OCI-LY7 (cell line): ENCODE measurements at regions not wholly inside any gene's neighbourhood (a gene's known extent, or its start where the extent isn't known, plus 50 kb on each side); places are given as distances from the start of the nearest gene placed in this dataset.

Experiments
- BruUV-seq: library from RNA; stranded (reverse); fragments of 400-500 nt; replicated peaks from 2 replicates; lab custom pipeline; 2021; lab: Mats Ljungman, UMichigan
- CTCF ChIA-PET: fragments of 300-600 bp; sonication (Branson Sonifier 250); formaldehyde crosslinking; loops from one replicate; lab custom pipeline; 2022; ENCODE audit warnings: antibody characterized with exemption; ENCODE audit not compliant: unreplicated experiment; lab: Charles Lee
- POLR2A ChIA-PET: fragments of 300-600 bp; sonication (Branson Sonifier 250); formaldehyde crosslinking; loops from one replicate; lab custom pipeline; 2022; ENCODE audit warnings: antibody characterized with exemption; lab: Charles Lee
- DNase-seq: peaks from one replicate; pipeline ENCODE4 v3.0.0-alpha.2; 2015; ENCODE audit warnings: low spot score
- H2AFZ ChIP-seq: fragments of 200-600 bp; sonication (generic), shearing (Covaris generic); 2 replicates; pipeline ENCODE4 v1.6.1; 2014; ENCODE audit warnings: mild to moderate bottlenecking, antibody characterized with exemption, low read length, moderate library complexity
- H3K27ac ChIP-seq: fragments of 200-600 bp; sonication (generic); 2 replicates; pipeline ENCODE4 v1.5.1; 2014; ENCODE audit warnings: mixed run types, low read depth, mild to moderate bottlenecking, moderate library complexity, low read length, inconsistent platforms; ENCODE audit not compliant: poor library complexity, severe bottlenecking
- H3K36me3 ChIP-seq: fragments of 200-600 bp; sonication (generic); 2 replicates; pipeline ENCODE4 v1.6.1; 2014; ENCODE audit warnings: mild to moderate bottlenecking, antibody characterized with exemption, low read length, moderate library complexity, mixed read lengths; ENCODE audit not compliant: insufficient read depth
- H3K4me1 ChIP-seq: fragments of 200-600 bp; sonication (generic); 2 replicates; pipeline ENCODE4 v1.5.1; 2014; ENCODE audit warnings: mild to moderate bottlenecking, low read length; ENCODE audit not compliant: insufficient read depth, poor library complexity, severe bottlenecking
- H3K4me2 ChIP-seq: fragments of 200-600 bp; sonication (generic); 2 replicates; pipeline ENCODE4 v1.6.1; 2014; ENCODE audit warnings: mild to moderate bottlenecking, low read length
- H3K4me3 ChIP-seq: fragments of 200-600 bp; sonication (generic); 2 replicates; pipeline ENCODE4 v1.5.1; 2014; ENCODE audit warnings: mild to moderate bottlenecking, low read depth, low read length; ENCODE audit not compliant: poor library complexity, severe bottlenecking
- H3K79me2 ChIP-seq: fragments of 200-600 bp; sonication (generic); 2 replicates; pipeline ENCODE4 v1.6.1; 2016; ENCODE audit warnings: low read depth, mild to moderate bottlenecking, low read length, moderate library complexity, mixed read lengths; ENCODE audit not compliant: insufficient read depth
- H3K9me2 ChIP-seq: fragments of 200-600 bp; sonication (generic); 2 replicates; pipeline ENCODE4 v1.6.1; 2016; ENCODE audit warnings: mild to moderate bottlenecking, low read length, mixed read lengths; ENCODE audit not compliant: insufficient read depth
- H3K9me3 ChIP-seq: fragments of 200-600 bp; sonication (generic); 2 replicates; pipeline ENCODE4 v1.6.1; 2014; ENCODE audit warnings: mild to moderate bottlenecking, mixed run types, low read length, mixed read lengths
- H4K20me1 ChIP-seq: fragments of 200-600 bp; sonication (generic); 2 replicates; pipeline ENCODE4 v1.6.1; 2014; ENCODE audit warnings: mild to moderate bottlenecking, antibody characterized with exemption, low read length, moderate library complexity, mixed read lengths; ENCODE audit not compliant: insufficient read depth
- CTCF ChIP-seq: fragments of 200-600 bp; sonication (generic); conservative IDR thresholded peaks from 2 replicates; pipeline ENCODE4 v1.5.1; 2014; ENCODE audit warnings: mild to moderate bottlenecking, antibody characterized with exemption, low read length, moderate library complexity, mixed read lengths
- EZH2phosphoT487 ChIP-seq: fragments of 200-600 bp; sonication (generic); IDR thresholded peaks from 2 replicates; pipeline ENCODE4 v1.6.1; 2018; ENCODE audit warnings: low read depth, borderline replicate concordance, mild to moderate bottlenecking, mixed run types, antibody characterized with exemption, low read length, moderate library complexity, mixed read lengths
- intact Hi-C: fragments of 100-400 bp; cut with micrococcal nuclease; formaldehyde crosslinking; loops from one replicate; pipeline ENCODE4 v1.10.0; 2022; ENCODE audit not compliant: unreplicated experiment

- ChIA-PET CTCF (no interaction called here), POLR2A (no interaction called here)
- Histone ChIP-seq H2AFZ (no peak overlapping the region), H3K4me2 (no peak overlapping the region), H3K4me3 (no peak overlapping the region), H3K36me3 (no peaks in the 10 kb centered on the region), H3K79me2 (no peaks in the 10 kb centered on the region), H4K20me1 (no peaks in the 10 kb centered on the region), H3K9me2 (no peaks in the 10 kb centered on the region), H3K4me1 (no peaks in the 10 kb centered on the region), H3K9me3 (no peaks in the 10 kb centered on the region), H3K27ac (no peak overlapping the region)
- no TSS peak for BruUV-seq
- TF ChIP-seq EZH2phosphoT487 (no peak), CTCF (no peak)
- intact Hi-C loops, result no loop called here
- no peak for DNase-seq
These were observed 87.1 kb downstream of the ERMARD start for GRCh38 chr6:169838346-169839028.

- no peak for DNase-seq
- H3K36me3 ChIP-seq, result no peaks in the 10 kb centered on the region
- TF ChIP-seq EZH2phosphoT487 (no peak), CTCF (no peak)
- ChIA-PET CTCF (no interaction called here), POLR2A (no interaction called here)
- no peaks in the 10 kb centered on the region for H3K9me2 ChIP-seq
- H2AFZ ChIP-seq, result no peak overlapping the region
- H3K4me1 ChIP-seq, result peaks cover 1% of the 10 kb centered on the region
- H3K79me2 ChIP-seq, result no peaks in the 10 kb centered on the region
- H3K9me3 ChIP-seq, result no peaks in the 10 kb centered on the region
- H3K27ac ChIP-seq, result no peak overlapping the region
- no peak overlapping the region for H3K4me3 ChIP-seq
- H4K20me1 ChIP-seq, result no peaks in the 10 kb centered on the region
- BruUV-seq, result no TSS peak
- intact Hi-C loops, result no loop called here
- no peak overlapping the region for H3K4me2 ChIP-seq
These were observed 86.3 kb downstream of the ERMARD start for GRCh38 chr6:169837529-169838250.
